NCI-H2227 (cell line): ENCODE measurements at regions not wholly inside any gene's neighbourhood (a gene's known extent, or its start where the extent isn't known, plus 50 kb on each side); places are given as distances from the start of the nearest gene placed in this dataset.

Experiments
- DNase-seq: peaks from one replicate; lab custom pipeline; 2025; ENCODE audit not compliant: unreplicated experiment; lab: John Stamatoyannopoulos, UW

DNA sequence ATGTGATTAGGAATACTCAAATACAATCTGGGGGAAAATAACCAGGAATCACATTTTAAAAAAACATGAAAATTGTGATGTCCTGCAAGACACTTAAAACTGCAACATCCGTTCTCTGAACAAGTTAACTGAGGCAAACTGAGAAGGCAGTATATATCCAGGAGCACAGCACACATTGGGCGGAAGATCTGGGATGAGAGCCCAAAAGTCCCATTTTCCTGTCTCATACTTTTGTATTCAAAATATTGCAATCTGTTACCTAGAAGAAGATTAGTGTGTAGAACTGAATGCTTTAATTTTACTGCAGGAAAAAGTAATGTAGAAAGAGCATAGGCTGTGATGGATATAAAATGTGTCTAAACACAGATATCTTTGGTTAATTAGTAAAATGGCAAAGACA, 276.8 kb upstream of the FANCL start:
- no peak for DNase-seq

DNA sequence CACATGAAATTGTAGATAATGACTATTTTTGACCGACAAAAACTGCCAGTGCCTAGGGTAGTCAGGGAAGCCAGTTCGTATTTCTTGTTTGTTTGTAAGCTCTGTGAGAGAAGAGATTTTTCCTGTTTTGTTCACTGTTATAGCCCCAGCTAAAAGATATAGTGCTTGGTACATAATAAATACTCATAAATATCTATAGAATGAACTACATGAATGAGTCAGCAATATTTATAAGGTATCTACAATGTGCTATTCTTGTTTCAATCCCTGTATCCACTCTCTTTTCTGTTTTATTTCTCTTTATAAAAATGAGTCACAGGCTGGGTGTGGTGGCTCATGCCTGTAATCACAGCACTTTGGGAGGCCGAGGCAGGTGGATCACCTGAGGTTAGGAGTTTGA, 275.6 kb upstream of the FANCL start:
- no peak for DNase-seq

DNA sequence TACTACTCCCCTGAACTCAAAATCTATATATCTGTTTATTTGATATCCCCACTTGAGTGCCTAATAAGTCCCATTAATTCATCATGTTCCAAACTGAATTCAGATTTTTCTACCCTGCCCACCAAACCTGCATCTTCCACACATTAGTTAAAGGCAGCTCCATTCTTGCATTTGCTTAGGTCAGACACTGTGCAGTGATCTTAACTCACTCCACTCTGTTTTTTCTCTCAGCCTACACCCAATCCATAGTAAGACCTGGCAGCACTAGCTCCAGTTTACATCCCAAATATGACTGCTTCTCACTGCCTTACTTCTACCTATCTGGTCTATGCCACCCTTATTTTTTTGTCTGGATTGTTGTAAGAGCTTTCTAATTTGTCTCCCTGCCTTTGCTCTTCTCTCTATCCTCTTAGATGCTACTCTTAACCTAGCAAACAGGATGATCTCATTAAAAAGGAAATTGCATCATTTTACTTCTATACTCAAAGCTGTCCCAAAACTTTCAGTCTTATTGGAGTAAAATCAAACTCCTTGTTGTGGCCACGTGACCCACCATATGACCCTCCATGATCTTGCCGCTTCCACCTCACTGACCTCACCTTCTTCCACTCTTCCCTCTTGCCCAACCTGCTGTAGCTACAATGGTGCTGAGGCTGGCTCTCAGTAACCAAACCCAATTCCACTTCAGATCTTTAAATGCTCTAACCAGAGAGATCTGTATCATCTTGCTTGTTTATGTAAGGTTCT, 274.9 kb upstream of the FANCL start:
- no peak for DNase-seq

DNA sequence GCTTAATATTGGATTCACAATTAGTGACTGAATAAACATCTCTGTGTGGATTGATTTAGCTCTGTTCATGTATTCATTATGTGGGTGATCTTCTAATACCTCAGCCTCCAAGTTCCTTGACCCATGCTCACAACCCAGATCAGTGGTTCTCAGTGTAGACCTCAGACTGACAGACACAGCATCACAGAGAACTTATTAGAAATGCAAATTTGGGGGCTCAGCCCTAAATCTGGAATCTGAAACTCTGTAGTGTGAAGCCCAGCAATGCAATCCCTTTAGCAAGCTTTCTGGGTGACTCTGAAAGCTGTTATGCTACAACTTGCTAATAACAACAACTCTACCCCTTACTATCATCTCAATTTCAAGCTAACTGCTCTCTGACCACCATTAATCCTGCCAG, 273.1 kb upstream of the FANCL start:
- no peak for DNase-seq

DNA sequence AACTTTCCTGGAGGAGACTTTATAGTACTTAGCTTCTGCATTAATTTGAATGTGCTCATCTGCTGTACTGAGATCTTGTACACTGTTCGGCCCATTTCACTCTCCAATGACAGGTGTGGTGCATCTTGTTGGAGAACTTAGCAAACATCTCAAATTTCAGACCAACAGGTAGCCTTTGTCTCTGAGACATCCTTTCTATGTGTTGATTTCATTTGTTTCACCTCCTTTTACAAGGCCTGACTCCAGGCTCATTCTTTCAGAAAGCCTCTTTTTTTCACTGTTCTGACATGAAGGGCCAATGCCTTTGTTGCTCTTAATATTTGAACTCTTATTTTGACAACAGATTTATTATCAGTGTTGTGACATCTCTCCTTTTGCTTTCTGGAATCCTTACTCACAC, 271.8 kb upstream of the FANCL start:
- DNase-seq: no peak

DNA sequence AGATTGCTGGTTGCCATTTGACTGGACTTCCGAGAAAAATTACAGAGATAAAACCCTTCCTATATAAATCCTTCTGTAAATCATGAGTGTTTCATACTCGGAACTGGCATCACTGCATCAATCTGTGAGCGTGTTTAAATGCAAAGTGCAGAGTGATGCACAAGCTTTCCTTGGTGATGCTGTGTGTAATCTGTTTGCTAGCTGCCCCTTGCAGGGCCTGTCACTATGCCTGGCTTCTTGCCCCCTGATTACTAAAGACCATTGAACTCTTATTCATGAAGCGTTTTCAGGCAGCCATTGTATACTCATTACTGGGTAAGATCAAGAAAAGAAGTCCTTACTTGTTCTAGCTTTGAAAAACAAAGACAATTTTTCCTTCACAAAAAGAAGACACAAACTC, 266.9 kb upstream of the FANCL start:
- DNase-seq: no peak

DNA sequence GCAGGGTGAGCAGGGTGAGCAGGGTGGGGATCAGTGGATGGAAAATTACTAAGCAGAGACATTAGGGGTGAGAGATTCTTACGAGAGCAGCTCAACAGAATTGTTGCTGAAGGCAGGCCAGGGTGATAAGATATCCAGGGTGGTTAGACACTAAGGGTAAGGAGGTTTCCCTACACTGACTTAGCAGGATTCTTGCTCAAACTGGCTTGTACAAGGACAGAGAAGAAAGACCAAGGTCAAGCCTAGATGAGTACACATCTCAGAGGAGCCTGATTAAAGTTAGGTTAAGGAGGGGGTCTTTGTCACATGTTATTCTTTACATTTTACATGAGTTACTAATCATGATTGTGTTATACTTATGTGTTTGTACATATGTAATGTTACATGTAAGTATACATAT, 262.8 kb upstream of the FANCL start:
- no peak for DNase-seq

DNA sequence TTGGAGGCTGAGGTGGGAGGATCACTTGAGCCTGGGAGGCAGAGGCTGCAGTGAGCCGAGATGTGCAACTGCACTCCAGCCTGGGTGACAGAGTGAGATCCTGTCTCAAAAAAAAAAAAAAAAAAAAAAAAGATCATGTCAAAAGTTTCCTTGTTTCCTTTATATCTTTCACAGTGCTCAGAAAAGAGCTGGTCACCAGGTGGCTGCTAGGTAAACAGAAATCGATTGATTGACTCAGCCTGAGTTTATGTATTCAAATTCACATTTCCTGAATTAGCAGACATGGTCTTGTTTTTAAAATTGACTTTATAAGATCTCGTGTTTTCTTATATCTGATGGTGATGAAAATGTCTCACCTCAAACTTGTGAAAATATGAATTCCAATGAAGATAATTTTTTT, 261.8 kb upstream of the FANCL start:
- DNase-seq: no peak

DNA sequence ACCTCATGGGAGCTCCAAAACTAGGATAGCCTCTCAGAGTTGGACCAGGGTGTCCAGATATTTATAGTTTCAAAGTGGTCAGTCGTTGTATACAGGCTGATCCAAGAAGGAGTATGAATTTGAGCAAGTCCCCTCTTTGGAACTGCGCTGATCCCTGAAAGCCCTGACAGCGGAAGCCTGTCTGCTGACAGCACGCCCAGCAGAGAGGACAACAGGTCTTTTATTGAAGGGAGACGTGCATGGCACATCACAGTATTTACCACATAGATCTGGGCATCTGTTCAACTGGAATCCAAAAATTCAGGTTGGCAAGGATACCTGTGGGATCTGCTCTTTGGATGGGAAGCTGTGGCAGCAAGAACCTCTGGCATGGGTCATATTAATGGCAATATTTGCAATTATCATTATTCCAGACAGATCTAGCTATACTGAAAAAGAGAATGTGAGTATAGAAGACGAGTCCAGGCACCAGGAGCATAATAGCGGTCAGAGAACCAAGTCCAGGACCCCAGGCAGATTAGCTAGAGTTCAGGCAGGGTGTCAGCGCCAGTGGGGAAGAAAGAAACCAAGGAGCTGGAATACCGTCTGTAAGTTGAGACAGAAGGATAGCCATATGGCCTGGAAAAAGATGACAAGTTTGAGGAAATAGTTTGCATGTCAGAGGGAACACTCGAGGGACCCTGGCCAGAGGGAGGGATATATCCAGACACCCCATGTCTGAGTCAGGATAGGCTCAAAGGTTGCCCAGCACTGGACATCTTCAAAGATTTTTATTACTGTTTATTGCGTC, 260.4 kb upstream of the FANCL start:
- no peak for DNase-seq

DNA sequence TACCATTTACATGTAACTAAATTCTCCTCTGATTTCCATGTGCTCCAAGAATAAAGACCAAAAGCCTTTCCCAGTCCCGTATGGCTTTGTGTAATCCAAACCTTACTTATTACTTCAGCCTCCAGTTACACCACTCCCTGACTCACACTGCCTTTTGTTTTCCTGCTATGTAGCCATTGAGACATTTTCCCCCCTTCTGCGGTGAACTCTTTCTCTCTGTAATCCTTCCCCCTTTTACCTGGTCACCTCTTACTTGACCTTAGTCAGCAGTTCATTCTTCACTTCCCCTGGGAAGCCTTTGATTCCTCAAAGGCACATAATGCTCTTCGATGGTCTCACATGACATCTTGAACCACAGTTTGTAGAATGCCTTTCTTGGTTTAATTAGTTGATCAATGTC, 256.0 kb upstream of the FANCL start:
- no peak for DNase-seq

DNA sequence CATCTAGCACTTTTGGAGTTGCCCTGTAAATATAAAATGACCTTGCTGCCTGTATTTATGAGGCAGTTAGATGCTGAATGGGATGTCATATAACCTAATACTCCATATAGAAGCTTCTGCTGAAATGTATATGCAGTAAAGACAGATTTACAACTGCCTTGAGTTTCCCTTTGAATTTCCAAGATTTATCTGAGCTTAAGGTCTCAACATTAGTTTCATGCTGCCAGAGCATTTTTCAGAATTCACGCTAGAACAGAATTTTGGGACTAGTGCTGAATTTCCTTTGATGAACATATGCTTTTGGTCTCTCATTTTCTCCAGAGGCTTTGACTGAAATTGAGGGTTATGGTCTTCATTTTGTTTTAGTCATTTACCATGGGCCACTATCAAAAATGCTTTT, 254.7 kb upstream of the FANCL start:
- no peak for DNase-seq

DNA sequence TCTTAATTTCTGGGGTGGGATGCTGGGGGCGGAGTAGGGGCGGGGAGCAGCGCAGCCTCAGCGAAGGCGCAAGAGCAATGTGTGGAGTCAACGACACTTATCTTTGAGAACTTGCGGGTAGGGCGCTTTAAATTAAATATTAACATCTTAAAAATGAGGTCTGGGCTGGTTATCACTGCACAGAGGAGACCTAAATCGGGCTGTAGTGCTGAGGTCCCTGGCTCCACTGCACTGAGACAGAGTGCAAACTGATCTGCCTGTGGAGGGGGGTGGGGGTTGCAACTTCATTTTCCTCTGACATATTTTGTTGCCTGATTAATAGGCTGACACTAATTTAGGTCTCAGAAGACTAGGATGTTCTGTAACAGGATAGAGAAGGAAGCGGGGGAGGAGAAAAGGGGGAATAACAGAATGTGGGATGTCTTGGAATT, 253.0 kb upstream of the FANCL start:
- DNase-seq: no peak

DNA sequence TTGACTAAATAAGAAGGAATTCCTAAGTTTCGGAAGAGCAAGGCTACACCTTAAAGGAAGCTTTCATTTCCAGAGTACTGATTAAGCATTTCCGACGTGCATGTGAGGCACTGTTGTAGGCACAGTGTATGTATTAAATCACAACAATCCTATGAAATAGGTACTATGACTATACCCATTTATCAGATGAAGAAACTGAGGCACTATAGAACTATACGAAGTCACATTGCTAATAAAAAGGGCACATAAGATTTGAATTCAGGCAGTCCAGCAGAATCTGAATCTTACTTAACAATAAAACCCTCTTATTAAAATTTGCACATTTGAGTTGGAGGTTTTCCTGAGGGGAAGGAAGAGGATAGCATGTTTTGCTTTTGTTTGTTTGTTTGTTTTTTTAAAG, 243.5 kb upstream of the FANCL start:
- DNase-seq: no peak

DNA sequence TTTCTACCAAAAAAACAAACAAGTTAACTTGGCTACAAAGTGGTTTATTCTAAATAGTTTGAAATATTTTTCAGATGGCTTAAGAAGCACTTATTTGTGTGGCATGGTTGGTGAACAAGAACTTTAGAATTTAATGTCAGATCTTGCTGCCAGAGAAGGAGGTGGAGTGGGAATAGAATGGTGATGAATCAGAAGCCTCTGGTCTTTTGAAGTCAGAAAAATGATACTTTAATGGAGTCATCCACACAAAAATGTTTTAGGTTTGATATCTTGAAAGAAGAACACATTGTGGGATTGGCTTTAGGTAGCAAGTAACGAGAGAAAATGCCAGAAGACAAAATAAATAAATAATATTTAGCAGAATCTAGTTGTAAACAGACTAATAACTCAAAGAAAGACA, 243.1 kb upstream of the FANCL start:
- DNase-seq: no peak

DNA sequence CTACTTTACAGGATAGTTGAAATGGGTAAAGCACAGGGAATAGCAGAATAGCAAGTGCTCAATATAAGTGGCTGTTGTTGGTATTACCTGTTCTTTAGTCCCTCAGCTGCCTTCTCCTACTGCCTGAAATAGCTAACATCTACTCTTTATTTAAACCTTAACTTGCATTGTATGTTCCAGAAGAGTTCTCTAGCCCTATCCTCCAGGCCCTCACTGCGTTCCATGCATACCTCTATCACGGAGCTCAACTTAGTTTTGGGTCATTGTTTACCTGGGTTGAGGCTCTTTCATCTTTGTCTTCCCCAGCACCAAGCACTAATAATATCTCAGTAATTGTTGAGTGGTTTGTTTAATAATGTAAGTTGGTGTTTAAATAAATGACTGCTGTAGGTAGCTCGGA, 242.2 kb upstream of the FANCL start:
- no peak for DNase-seq

DNA sequence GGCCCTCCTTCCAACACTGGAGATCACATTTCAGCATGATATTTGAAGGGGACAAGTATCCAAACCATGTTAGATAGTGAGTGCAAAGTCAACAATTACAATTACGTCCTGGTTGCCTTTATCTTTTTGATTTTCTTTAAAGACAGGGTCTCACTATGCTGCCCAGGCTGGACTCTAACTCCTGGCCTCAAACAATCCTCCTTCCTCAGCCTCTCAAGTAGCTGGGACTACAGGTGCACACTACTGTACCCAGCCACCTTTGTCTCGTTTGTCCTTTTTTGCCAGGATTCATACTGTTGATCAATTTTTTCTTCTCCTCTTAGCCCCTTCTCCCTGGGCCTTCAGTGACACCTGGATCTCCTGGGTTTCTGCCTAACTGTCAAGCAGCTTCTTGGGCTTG, 240.5 kb upstream of the FANCL start:
- no peak for DNase-seq

DNA sequence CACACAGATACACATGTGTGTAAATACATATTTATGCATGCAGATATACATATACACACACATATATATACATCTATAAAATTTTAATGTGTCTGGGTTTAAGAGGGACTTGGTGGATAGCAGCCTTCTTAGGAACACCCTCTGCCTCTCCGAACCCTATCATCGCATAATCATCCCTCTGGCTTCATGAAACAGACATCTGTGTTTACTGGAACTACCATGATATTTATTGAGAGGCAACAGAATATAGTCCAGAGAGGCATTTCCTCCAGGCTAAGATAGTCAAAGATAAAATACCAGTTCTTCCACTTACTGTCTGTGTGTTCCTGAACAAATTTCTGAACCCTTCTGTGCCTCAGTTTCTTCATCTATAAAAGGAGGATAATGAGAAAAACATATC, 239.0 kb upstream of the FANCL start:
- DNase-seq: no peak

DNA sequence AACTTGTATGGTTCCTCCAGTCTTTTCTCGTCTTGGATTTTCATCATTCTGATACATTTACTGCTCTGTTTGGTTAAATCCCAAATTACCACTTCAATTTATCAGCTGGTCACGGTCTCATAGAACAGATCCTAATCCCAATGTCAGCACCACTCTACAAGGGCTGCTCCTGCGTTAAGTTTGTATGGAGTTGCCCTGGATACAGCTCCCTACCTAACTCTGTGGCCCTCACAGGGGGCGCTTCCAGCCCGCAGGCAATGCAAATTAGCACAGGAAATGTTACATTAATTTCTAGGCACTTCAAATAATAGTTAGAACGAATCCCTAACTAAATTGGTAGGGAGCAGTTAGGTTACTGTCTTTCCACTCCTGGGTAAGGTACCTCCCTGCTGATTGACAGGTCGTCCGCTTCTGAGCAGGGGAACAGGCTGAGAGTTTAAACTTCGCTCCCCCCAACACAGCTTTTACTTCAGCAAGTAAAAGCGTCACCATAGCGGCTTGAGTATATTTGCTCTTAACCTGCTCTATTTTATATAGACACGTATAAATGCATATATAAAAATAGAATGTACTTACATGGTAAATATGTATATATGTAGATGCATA, 238.5 kb upstream of the FANCL start:
- DNase-seq: peak; percentile 49

DNA sequence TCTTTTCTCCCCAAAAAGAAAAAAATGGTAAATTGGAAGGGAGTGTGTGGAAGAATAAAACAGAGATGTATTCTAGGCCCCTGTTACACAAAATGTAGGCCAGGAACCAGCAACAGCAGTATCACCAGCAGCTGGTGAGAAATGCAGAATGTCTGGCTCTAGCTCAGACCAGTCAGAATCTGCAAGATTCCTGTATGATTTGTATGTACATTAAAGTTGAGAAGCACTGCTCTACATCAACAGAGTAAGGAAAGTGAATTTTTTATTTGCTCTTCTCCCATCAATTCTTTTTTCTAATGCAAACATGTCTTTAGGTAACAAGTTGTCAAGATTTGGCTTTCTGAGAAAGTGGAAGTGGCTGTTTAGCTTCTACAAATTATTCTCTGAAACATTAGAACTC, 235.4 kb upstream of the FANCL start:
- DNase-seq: no peak

DNA sequence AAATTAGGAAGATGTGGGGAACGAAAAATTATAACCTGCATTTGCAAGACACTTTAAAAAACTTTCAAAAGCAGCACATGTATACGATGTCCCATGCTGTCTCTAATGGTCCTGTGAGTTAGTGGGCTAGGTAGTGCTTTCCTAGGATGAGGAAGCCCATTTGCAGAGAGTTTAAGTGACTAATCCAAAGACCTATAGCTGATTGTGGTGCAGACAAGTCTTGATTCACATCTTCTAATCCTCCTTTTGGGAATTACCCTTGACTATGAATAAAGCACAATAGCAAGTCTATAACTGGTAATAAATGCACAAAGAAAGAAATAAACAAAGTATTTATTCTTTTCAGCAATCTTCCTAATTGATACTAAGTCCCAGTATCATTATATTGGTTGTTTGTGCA, 234.6 kb upstream of the FANCL start:
- no peak for DNase-seq

DNA sequence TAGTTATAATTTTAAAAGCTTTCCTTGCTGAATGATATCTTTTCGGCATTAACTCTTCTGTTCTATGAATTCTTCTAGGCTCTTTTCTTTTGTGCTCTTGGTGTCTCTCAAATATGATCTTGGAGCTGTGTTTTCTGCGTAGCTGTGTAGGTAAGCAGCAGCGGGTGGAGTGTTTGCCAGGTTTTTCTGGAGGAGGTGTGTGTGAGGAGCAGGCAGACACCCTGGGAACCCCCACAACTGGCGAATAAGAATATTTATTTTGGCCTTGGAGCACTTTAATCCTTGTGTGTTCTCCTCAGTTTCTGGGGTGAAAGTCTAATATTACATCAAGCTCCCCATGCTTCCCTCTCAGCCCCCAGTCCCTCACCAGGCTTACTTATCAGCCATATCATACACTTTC, 232.0 kb upstream of the FANCL start:
- DNase-seq: no peak

DNA sequence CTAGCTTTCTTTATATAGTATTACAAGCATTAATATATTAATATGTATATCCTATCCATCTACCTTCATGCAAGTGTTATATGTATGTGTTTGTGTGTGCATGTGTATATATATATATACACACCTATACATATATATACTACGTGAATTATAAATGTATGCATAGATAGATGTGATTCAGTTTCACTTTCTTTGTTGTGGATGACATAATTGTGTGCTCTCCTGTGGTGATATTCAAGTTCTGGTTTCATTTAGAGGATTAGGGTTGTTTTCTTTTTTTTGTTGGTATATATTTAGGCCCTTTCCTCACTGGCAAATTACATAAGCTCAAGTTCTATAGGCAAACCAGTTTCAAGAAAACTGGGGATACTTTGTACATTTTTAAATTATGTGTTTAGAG, 225.7 kb upstream of the FANCL start:
- no peak for DNase-seq
